ENCODE measurements at regions not wholly inside any gene's neighbourhood (a gene's known extent, or its start where the extent isn't known, plus 50 kb on each side); places are given as distances from the start of the nearest gene placed in this dataset.

DNA sequence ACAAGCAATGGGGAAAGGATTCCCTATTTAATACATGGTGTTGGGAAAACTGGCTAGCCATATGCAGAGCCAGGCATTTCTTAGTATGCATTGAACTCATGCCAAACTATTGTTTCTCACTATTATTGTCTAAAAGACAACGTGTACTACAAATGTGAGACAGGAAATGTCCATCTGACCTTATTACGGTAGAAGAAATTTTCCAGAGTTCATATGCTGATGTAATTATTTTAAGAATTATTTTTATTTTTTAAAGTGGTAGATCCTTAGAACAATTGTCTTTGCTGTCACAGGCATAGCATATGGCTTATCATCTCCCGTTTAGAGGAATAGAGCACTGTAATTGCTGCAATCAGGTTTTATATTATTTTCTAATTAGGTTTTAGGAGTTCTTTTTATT, 75.2 kb upstream of the S1PR1 start:
- Histone ChIP-seq H3K9me3 (no peaks in the 10 kb centered on the region), H3K4me3 (no peak overlapping the region), H3K27ac (no peak overlapping the region), H3K27me3 (no peaks in the 10 kb centered on the region), H3K4me1 (ENCODE audit: insufficient read depth) (no peaks in the 10 kb centered on the region), H3K36me3 (no peaks in the 10 kb centered on the region)
- intact Hi-C loops (cut with DNase I): no loop called here
- TF ChIP-seq POLR2A (IDR thresholded peaks at IDR 0.05): no peak
- no peak for TF ChIP-seq CTCF (IDR thresholded peaks at IDR 0.05)
- no peak for TF ChIP-seq EP300 (IDR thresholded peaks at IDR 0.05)
- 47 to 56% (median 48%) methylated on average over 3 of the region's 3 CpGs for WGBS, 3 donors
- no peak for DNase-seq

DNA sequence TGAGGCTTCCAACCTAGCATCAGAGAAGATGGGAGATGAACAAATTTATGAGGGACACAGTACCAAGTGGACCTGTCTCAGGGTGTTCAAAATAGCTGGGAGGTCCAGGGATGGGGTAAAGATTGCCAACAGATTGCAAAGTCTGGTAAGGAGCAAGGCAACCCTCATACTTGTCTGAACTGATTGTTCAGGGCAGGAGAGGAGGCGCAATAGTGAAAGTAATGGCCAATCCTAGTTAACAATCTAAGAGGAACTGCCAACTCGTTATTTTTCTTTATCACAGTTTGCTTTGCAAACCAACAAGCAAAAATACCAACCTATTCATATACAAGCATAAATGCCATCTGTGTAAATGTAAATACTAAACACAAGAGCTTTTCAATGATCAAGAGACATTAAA, 78.4 kb upstream of the S1PR1 start:
- Histone ChIP-seq H3K4me3 (no peak overlapping the region), H3K36me3 (no peaks in the 10 kb centered on the region), H3K9me3 (no peaks in the 10 kb centered on the region), H3K4me1 (ENCODE audit: insufficient read depth) (no peaks in the 10 kb centered on the region), H3K27ac (no peak overlapping the region), H3K27me3 (no peaks in the 10 kb centered on the region)
- 82 to 83% (median 82%) methylated on average over 2 of the region's 2 CpGs for WGBS, 3 donors
- TF ChIP-seq CTCF (IDR thresholded peaks at IDR 0.05): no peak
- no peak for TF ChIP-seq EP300 (IDR thresholded peaks at IDR 0.05)
- no peak for TF ChIP-seq POLR2A (IDR thresholded peaks at IDR 0.05)
- intact Hi-C loops (cut with DNase I): no loop called here
- DNase-seq: no peak

GRCh38 chr1:101154547-101154946, 82.3 kb upstream of the S1PR1 start:
- no peaks in the 10 kb centered on the region for H3K4me1 ChIP-seq (ENCODE audit: insufficient read depth)
- 81 to 89% (median 86%) methylated on average over 1 of the region's 1 CpG for whole genome bisulfite sequencing, 3 donors
- intact Hi-C loops (cut with DNase I): no loop called here
- H3K27me3 ChIP-seq: no peaks in the 10 kb centered on the region
- H3K27ac ChIP-seq: no peak overlapping the region
- TF ChIP-seq EP300 (IDR thresholded peaks at IDR 0.05): no peak
- TF ChIP-seq POLR2A (IDR thresholded peaks at IDR 0.05): no peak
- TF ChIP-seq CTCF (IDR thresholded peaks at IDR 0.05): no peak
- no peaks in the 10 kb centered on the region for H3K9me3 ChIP-seq
- H3K36me3 ChIP-seq: no peaks in the 10 kb centered on the region
- no peak overlapping the region for H3K4me3 ChIP-seq
- no peak for DNase-seq

DNA sequence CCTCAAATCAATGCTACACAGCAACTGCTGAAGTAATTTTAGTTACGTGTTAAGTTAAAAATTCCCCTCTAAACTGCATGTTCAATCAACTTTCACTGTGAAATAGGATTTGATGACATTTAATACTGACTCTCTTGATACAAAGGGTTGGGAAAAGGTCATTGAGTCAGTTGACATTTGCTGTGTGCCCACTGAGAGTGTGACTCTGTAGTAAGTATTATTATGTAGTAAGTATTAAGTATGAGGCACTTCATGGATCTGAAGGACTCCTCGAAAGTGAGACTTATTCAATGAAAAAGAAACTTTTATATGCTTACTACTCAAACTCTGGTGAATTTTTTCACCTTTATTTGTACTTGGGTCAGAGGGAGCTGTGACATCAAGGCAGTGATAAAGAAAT, 83.1 kb upstream of the S1PR1 start:
- Histone ChIP-seq H3K36me3 (no peaks in the 10 kb centered on the region), H3K27me3 (no peaks in the 10 kb centered on the region), H3K27ac (no peak overlapping the region), H3K4me3 (no peak overlapping the region), H3K9me3 (no peaks in the 10 kb centered on the region), H3K4me1 (ENCODE audit: insufficient read depth) (no peaks in the 10 kb centered on the region)
- no peak for TF ChIP-seq CTCF (IDR thresholded peaks at IDR 0.05)
- no peak for TF ChIP-seq POLR2A (IDR thresholded peaks at IDR 0.05)
- TF ChIP-seq EP300 (IDR thresholded peaks at IDR 0.05): no peak
- WGBS, 3 donors: 92 to 96% (median 93%) methylated on average over 2 of the region's 2 CpGs
- no peak for DNase-seq
- intact Hi-C loops (cut with DNase I): no loop called here

DNA sequence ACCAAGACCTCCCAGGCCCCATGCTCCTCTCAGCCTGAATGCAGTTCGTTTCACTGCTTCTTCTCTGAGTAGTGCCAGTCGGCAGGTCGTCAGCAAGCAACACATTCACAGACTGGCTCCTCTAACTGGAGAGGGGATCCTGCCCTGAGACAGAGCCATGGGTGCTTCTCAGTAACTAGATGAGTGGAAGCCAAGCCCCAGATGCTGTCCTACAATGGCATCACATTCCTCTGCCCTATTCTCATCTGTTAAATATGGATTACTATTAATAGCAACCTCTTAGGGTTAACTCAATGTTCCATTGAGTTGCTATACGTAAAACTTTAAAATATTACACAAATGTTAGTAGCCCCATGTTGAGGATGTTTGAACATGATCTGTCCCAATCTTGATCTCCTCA, 84.2 kb upstream of the S1PR1 start:
- Histone ChIP-seq H3K9me3 (no peaks in the 10 kb centered on the region), H3K4me3 (no peak overlapping the region), H3K27ac (no peak overlapping the region), H3K36me3 (no peaks in the 10 kb centered on the region), H3K27me3 (no peaks in the 10 kb centered on the region), H3K4me1 (ENCODE audit: insufficient read depth) (no peaks in the 10 kb centered on the region)
- WGBS, 3 donors: 82 to 89% (median 83%) methylated on average over 4 of the region's 4 CpGs
- TF ChIP-seq POLR2A (IDR thresholded peaks at IDR 0.05) (no peak), EP300 (IDR thresholded peaks at IDR 0.05) (no peak), CTCF (IDR thresholded peaks at IDR 0.05) (no peak)
- intact Hi-C loops (cut with DNase I): no loop called here
- DNase-seq: no peak

All from ovary (tissue), 7 donors.